Stimulated activated CD4-positive, alpha-beta T cell treated with anti-CD3 and anti-CD28 coated beads, Interleukin-15, amount 100 ng/mL, for 1 hour (primary cell): ENCODE measurements at regions not wholly inside any gene's neighbourhood (a gene's known extent, or its start where the extent isn't known, plus 50 kb on each side); places are given as distances from the start of the nearest gene placed in this dataset.
"Not testable (repeated sequence)": the region's sequence is repeated elsewhere in the genome, so short reads cannot be mapped to it uniquely, and the experiment has no call there.

Experiments
- DNase-seq, 2 donors: peaks; one replicate each; pipeline ENCODE4 v3.0.0-alpha.2; 2020; ENCODE audit warnings: low read depth in 1 of 2, low spot score in 1 of 2

GRCh38 chr2:62412347-62412742 lies 93.7 kb downstream of the TMEM17 start:
- no peak for DNase-seq

- DNase-seq, result no peak
Measured at GRCh38 chr2:62410926-62411456, 95.0 kb downstream of the TMEM17 start.

- DNase-seq, result no peak
Measured at GRCh38 chr2:62410015-62410453, 96.0 kb downstream of the TMEM17 start.

GRCh38 chr2:62409442-62409841 lies 96.6 kb downstream of the TMEM17 start:
- DNase-seq, result no peak

GRCh38 chr2:62408241-62408677 lies 97.7 kb downstream of the TMEM17 start:
- no peak for DNase-seq

- no peak for DNase-seq
Measured at GRCh38 chr2:62407838-62408237, 98.2 kb downstream of the TMEM17 start.

- no peak for DNase-seq
Measured at GRCh38 chr2:62407401-62407800, 98.6 kb downstream of the TMEM17 start.

GRCh38 chr2:62406573-62407043 lies 99.4 kb downstream of the TMEM17 start:
- DNase-seq, result no peak

GRCh38 chr2:62404913-62405312 lies 101.1 kb downstream of the TMEM17 start:
- no peak for DNase-seq

GRCh38 chr2:62402156-62402555 lies 103.8 kb downstream of the TMEM17 start:
- no peak for DNase-seq

DNA sequence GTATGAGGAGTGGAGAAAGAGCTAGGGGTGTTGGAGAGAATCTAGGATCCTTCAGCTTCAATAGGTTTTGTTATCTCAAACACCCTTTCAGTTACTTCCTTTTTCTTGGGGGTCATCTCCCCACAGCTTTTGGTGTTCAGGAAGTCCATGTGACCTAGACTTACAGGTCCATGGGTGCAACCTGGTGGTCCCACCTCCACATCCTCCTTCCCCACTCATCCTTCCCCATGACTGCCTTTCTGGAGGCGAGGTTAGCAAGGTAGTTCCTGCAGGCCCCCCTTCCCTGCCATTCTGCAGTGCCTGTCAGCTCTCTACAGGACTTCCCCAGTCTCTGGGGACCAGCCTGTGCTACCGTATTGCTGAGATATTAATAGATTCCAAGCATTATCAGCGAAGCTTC lies 107.6 kb downstream of the TMEM17 start:
- no peak for DNase-seq

- DNase-seq, result no peak
Measured at GRCh38 chr2:62396880-62397279, 109.1 kb downstream of the TMEM17 start.

DNA sequence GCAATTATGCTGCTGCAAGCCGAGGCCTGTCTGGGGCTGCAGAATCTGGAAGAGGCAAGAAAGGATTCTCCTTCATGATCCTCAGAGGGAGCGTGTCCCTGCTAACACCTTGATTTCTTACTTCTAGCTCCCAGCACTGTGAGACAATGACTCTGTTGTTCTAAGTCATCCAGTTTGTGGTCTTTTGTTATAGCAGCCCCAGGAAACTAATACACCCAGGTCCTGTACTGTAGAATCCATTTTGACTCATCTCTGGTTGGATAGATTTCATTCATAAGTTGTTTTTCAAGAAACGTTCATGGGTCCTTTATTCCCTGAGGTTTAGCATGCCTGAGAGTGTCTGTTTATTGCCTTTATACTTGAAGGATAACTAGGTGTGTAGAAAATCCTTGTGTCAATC lies 112.7 kb downstream of the TMEM17 start:
- DNase-seq, result no peak

GRCh38 chr2:62391696-62392095 lies 114.3 kb downstream of the TMEM17 start:
- DNase-seq, result no peak

- not testable (repeated sequence) for DNase-seq
Measured at GRCh38 chr2:62386378-62386777, 119.6 kb downstream of the TMEM17 start.

DNA sequence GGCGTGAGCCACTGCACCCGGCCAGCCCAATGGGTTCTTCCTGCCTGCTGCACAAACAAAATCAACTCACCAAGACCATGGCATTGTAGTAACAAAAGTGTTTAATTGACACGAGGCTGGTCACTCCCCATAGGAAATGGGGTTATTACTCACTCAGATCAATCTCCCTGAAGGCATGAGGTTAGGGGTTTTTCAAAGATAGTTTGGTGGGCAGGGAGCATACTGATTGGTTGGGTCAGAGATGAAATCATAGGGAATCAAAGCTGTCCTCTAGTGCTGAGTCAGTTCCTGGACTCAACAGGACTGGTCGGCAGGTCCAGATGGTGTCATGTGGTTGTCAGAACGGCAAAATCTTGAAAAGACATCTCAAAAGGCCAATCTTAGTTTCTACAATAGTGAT lies 122.1 kb downstream of the TMEM17 start:
- DNase-seq, result no peak

GRCh38 chr2:62382757-62383156 lies 123.2 kb downstream of the TMEM17 start:
- DNase-seq, result no peak

- DNase-seq, result no peak
Measured at GRCh38 chr2:62382122-62382521, 123.9 kb downstream of the TMEM17 start.

GRCh38 chr2:62381656-62382055 lies 124.3 kb downstream of the TMEM17 start:
- no peak for DNase-seq

- DNase-seq, result no peak
Measured at GRCh38 chr2:62379566-62379965, 126.4 kb downstream of the TMEM17 start.

DNA sequence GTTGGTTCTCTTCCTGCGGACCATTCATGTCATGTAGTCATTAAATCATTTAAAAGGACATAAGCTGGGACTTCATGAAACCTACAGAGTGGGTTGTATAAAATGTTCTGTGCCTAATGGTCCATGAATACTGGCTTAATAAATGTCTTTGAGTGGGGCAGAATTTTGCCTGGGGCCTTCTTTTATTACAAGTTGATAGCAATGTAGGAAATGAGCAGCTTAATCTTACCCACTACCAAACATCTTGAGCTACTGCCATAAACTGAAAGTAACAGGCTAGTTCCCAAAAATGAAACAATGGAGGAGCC lies 130.9 kb downstream of the TMEM17 start:
- no peak for DNase-seq

- DNase-seq, result no peak
Measured at GRCh38 chr2:62374301-62375112, 131.5 kb downstream of the TMEM17 start.

DNA sequence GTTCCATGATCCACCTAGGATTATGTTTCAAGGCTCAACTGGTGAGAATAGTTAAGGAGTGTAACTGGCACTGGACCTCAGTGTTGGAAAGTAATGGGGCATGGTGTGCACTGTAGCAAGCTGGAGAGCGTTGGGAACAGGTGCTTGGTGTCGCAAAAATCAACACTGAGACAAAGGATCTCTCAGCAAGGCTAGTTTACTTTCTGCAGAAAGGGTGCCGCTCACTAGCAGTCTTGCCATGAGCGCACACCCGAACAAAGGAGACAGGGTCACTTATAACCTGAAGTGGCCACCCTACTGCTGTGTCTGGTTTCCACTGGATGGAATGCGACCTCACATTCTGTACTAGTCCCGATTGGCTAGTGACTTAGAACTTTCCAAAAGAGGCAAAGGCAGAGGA lies 133.2 kb downstream of the TMEM17 start:
- DNase-seq, result no peak
